SK-N-SH treated with all-trans-retinoic acid at 6 μM for 48 hours (cell line): ENCODE measurements at regions not wholly inside any gene's neighbourhood (a gene's known extent, or its start where the extent isn't known, plus 50 kb on each side); places are given as distances from the start of the nearest gene placed in this dataset.

Experiments
- ATAC-seq: fragments of 200-7000 bp; cut with Tn5 transposase; 3 replicates; pipeline ENCODE4 v1.9.1; 2020; ENCODE audit warnings: mild to moderate bottlenecking, moderate library complexity
- ARNTL ChIP-seq: fragments of 450-650 bp; formaldehyde crosslinking; IDR thresholded peaks from 2 replicates; pipeline ENCODE4 v1.5.0; 2020; ENCODE audit warnings: low read depth, mild to moderate bottlenecking, moderate library complexity, borderline replicate concordance
- CSDC2 ChIP-seq: fragments of 250-450 bp; sonication (Bioruptor Pico); IDR thresholded peaks from 2 replicates; pipeline ENCODE4 v1.5.0; 2020; ENCODE audit warnings: mild to moderate bottlenecking, moderate library complexity
- GLIS3 ChIP-seq: fragments of 250-450 bp; sonication (Bioruptor Pico); IDR thresholded peaks from 2 replicates; pipeline ENCODE4 v1.5.0; 2020; ENCODE audit warnings: mild to moderate bottlenecking, moderate library complexity
- ISL1 ChIP-seq: fragments of 250-450 bp; sonication (Bioruptor Pico); IDR thresholded peaks from 2 replicates; pipeline ENCODE4 v2.1.2; 2022; ENCODE audit warnings: mild to moderate bottlenecking, moderate library complexity
- OSR1 ChIP-seq: fragments of 250-450 bp; sonication (Bioruptor Pico); IDR thresholded peaks from 2 replicates; pipeline ENCODE4 v1.8.0; 2022; ENCODE audit warnings: moderate library complexity, mild to moderate bottlenecking, inconsistent platforms
- PPARA ChIP-seq: fragments of 250-450 bp; sonication (Bioruptor Pico); IDR thresholded peaks from 2 replicates; pipeline ENCODE4 v1.5.0; 2020; ENCODE audit warnings: mild to moderate bottlenecking, borderline replicate concordance
- RARB ChIP-seq: fragments of 250-450 bp; sonication (Bioruptor Pico); IDR thresholded peaks from 2 replicates; pipeline ENCODE4 v1.8.0; 2021; ENCODE audit warnings: mild to moderate bottlenecking, moderate library complexity
- TCF4 ChIP-seq: fragments of 250-450 bp; sonication (Bioruptor Pico); IDR thresholded peaks from 2 replicates; pipeline ENCODE4 v1.8.0; 2021; ENCODE audit warnings: mild to moderate bottlenecking, moderate library complexity, borderline replicate concordance
- TOX ChIP-seq: fragments of 250-450 bp; sonication (Bioruptor Pico); IDR thresholded peaks from 2 replicates; pipeline ENCODE4 v1.8.0; 2021; ENCODE audit warnings: mild to moderate bottlenecking, moderate library complexity, borderline replicate concordance
- ZC3H10 ChIP-seq: fragments of 250-450 bp; sonication (Bioruptor Pico); IDR thresholded peaks from 2 replicates; pipeline ENCODE4 v1.5.1; 2021; ENCODE audit warnings: mild to moderate bottlenecking, moderate library complexity
- ZFP3 ChIP-seq: fragments of 250-450 bp; sonication (Bioruptor Pico); IDR thresholded peaks from 2 replicates; pipeline ENCODE4 v1.5.0; 2020; ENCODE audit warnings: mild to moderate bottlenecking, moderate library complexity
- ZFP30 ChIP-seq: fragments of 450-650 bp; formaldehyde crosslinking; IDR thresholded peaks from 2 replicates; pipeline ENCODE4 v1.5.0; 2022; ENCODE audit warnings: mild to moderate bottlenecking, moderate library complexity
- ZNF565 ChIP-seq: fragments of 450-650 bp; formaldehyde crosslinking; conservative IDR thresholded peaks from 2 replicates; pipeline ENCODE4 v1.5.0; 2020; ENCODE audit warnings: low read depth, mild to moderate bottlenecking, moderate library complexity
- ZNF70 ChIP-seq: fragments of 450-650 bp; formaldehyde crosslinking; IDR thresholded peaks from 2 replicates; pipeline ENCODE4 v1.5.0; 2020; ENCODE audit warnings: mild to moderate bottlenecking, moderate library complexity
- ZNF8 ChIP-seq: fragments of 450-650 bp; formaldehyde crosslinking; IDR thresholded peaks from 2 replicates; pipeline ENCODE4 v1.5.0; 2020; ENCODE audit warnings: mild to moderate bottlenecking, moderate library complexity
- TF ChIP-seq, protein P1 (sequence below): fragments of 250-450 bp; sonication (Bioruptor Pico); IDR thresholded peaks from 2 replicates; pipeline ENCODE4 v1.8.0; 2021; ENCODE audit warnings: low read depth, mild to moderate bottlenecking, moderate library complexity, borderline replicate concordance
- TF ChIP-seq, protein P2 (sequence below): fragments of 250-450 bp; sonication (Bioruptor Pico); IDR thresholded peaks from 2 replicates; pipeline ENCODE4 v1.5.1; 2021; ENCODE audit warnings: mild to moderate bottlenecking, moderate library complexity
- TF ChIP-seq, protein P3 (sequence below): fragments of 250-450 bp; sonication (Bioruptor Pico); IDR thresholded peaks from 2 replicates; pipeline ENCODE4 v1.8.0; 2020; ENCODE audit warnings: mild to moderate bottlenecking, moderate library complexity, borderline replicate concordance
- TF ChIP-seq, protein P4 (sequence below): fragments of 250-450 bp; sonication (Bioruptor Pico); IDR thresholded peaks from 2 replicates; pipeline ENCODE4 v1.5.0; 2020; ENCODE audit warnings: mild to moderate bottlenecking, moderate library complexity

DNA sequence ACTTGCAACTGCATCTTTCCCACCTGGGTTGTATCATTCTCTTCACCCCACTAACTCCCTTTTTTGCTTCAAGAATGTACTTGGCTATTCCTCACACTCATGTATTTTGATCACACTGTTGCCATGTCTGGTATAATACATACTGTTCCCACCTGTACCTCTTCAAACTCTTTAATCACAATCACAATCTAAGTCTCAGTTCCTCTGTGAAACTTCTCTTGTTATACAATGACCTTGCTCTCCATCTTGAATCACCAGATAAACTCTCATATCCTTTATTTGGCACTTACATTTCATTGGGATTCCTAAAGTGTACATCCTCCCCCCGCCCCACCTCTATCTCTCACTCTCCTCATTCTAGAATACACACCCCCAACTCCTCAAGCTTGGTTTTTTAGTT lies 516.0 kb upstream of the CHORDC1 start:
- ATAC-seq: no peak

DNA sequence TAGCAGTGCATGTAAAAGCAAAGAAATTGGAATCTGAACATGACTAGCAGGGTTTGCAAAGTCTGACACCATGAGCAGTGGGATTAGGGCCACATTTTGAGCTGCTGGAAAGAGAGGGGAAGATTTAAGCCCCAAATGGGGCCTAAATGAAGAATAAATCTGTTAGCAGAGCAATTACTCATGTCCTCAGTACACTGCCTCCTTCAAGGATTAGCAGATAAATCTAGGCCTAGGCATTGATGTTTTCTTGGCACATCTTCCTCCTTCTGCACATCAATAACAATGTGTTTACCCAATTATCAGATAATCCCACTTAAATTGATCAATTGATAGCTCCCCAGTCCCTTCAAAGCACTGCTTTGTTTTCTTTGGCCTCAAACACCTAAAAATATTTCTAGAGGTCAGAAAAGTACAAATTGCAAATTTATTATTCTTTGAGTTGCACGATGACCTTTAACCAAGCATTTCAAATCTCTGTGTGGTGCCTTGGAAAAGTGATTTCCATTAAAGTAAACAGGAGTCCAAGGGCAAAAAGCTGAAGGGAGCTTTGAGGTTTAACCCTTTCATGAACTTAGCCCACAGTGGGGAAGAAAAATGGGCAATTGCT lies 514.7 kb upstream of the CHORDC1 start:
- TF ChIP-seq TCF4 (CRISPR knock-in tag): no peak
- ATAC-seq: no peak

More for the DNA sequence above, 516.0 kb upstream of the CHORDC1 start:
- TF ChIP-seq ZNF565 (no peak), ZC3H10 (CRISPR knock-in tag) (no peak), ZNF8 (CRISPR knock-in tag) (no peak), RARB (CRISPR knock-in tag) (no peak)
- TF ChIP-seq, protein P1, sequence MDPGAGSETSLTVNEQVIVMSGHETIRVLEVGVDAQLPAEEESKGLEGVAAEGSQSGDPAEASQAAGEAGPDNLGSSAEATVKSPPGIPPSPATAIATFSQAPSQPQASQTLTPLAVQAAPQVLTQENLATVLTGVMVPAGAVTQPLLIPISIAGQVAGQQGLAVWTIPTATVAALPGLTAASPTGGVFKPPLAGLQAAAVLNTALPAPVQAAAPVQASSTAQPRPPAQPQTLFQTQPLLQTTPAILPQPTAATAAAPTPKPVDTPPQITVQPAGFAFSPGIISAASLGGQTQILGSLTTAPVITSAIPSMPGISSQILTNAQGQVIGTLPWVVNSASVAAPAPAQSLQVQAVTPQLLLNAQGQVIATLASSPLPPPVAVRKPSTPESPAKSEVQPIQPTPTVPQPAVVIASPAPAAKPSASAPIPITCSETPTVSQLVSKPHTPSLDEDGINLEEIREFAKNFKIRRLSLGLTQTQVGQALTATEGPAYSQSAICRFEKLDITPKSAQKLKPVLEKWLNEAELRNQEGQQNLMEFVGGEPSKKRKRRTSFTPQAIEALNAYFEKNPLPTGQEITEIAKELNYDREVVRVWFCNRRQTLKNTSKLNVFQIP (CRISPR knock-in tag): no peak

DNA sequence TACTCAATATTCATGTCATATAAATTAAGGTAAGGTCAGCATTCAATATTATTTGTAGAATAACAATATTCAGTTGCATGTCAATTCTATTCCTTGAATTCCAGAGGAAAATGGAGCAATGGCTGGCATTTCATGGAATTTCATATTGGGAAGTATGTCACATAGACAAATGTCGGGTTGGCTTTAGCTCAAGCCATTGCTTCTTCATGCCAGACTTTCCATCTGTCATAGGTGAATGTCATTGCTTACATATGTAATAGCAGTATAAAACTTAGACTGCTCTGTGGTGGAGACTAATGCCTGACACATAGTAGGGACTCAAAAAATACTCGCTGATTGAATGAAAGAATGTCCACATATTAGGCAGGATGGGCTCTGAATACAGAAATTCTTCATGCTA lies 509.6 kb upstream of the CHORDC1 start:
- ATAC-seq: no peak
- TF ChIP-seq ZFP3 (CRISPR knock-in tag) (no peak), ZNF8 (CRISPR knock-in tag) (no peak), CSDC2 (no peak), ARNTL (CRISPR knock-in tag) (no peak), RARB (CRISPR knock-in tag) (no peak), TOX (CRISPR knock-in tag) (no peak), ISL1 (no peak), ZC3H10 (CRISPR knock-in tag) (no peak), ZNF70 (CRISPR knock-in tag) (no peak), ZNF565 (no peak)
- TF ChIP-seq, protein P1 (CRISPR knock-in tag): no peak
- TF ChIP-seq, protein P2, sequence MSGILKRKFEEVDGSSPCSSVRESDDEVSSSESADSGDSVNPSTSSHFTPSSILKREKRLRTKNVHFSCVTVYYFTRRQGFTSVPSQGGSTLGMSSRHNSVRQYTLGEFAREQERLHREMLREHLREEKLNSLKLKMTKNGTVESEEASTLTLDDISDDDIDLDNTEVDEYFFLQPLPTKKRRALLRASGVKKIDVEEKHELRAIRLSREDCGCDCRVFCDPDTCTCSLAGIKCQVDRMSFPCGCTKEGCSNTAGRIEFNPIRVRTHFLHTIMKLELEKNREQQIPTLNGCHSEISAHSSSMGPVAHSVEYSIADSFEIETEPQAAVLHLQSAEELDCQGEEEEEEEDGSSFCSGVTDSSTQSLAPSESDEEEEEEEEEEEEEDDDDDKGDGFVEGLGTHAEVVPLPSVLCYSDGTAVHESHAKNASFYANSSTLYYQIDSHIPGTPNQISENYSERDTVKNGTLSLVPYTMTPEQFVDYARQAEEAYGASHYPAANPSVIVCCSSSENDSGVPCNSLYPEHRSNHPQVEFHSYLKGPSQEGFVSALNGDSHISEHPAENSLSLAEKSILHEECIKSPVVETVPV (CRISPR knock-in tag): no peak

DNA sequence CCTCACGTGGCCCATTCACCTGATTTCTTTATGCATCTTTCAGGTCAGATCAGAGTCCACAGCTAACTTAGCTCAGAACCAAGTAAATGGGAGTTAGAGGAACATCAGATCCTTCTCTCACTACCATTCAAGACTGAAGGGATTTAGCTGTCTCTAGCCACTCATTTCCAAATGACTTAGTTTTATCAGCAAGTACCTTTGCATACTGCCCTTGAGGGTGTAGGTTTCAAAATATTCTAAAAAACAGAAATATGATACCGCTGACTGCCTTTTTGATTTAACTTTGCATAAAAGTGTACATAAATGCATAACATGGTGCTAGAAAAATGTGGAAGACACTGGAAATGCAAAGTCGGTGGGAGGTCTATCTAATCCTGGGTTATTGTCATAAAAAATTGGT lies 500.6 kb upstream of the CHORDC1 start:
- TF ChIP-seq PPARA (CRISPR knock-in tag): no peak
- no peak for TF ChIP-seq ZFP30 (CRISPR knock-in tag)
- TF ChIP-seq ARNTL (CRISPR knock-in tag): no peak
- TF ChIP-seq, protein P1 (CRISPR knock-in tag): no peak
- no peak for TF ChIP-seq GLIS3
- TF ChIP-seq, protein P3, sequence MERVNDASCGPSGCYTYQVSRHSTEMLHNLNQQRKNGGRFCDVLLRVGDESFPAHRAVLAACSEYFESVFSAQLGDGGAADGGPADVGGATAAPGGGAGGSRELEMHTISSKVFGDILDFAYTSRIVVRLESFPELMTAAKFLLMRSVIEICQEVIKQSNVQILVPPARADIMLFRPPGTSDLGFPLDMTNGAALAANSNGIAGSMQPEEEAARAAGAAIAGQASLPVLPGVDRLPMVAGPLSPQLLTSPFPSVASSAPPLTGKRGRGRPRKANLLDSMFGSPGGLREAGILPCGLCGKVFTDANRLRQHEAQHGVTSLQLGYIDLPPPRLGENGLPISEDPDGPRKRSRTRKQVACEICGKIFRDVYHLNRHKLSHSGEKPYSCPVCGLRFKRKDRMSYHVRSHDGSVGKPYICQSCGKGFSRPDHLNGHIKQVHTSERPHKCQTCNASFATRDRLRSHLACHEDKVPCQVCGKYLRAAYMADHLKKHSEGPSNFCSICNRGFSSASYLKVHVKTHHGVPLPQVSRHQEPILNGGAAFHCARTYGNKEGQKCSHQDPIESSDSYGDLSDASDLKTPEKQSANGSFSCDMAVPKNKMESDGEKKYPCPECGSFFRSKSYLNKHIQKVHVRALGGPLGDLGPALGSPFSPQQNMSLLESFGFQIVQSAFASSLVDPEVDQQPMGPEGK (CRISPR knock-in tag): no peak
- TF ChIP-seq ZNF8 (CRISPR knock-in tag): no peak
- TF ChIP-seq TCF4 (CRISPR knock-in tag): no peak
- TF ChIP-seq ZNF70 (CRISPR knock-in tag): no peak
- TF ChIP-seq CSDC2: no peak
- TF ChIP-seq, protein P2 (CRISPR knock-in tag): no peak
- no peak for TF ChIP-seq OSR1 (CRISPR knock-in tag)
- TF ChIP-seq ZC3H10 (CRISPR knock-in tag): no peak
- TF ChIP-seq, protein P4, sequence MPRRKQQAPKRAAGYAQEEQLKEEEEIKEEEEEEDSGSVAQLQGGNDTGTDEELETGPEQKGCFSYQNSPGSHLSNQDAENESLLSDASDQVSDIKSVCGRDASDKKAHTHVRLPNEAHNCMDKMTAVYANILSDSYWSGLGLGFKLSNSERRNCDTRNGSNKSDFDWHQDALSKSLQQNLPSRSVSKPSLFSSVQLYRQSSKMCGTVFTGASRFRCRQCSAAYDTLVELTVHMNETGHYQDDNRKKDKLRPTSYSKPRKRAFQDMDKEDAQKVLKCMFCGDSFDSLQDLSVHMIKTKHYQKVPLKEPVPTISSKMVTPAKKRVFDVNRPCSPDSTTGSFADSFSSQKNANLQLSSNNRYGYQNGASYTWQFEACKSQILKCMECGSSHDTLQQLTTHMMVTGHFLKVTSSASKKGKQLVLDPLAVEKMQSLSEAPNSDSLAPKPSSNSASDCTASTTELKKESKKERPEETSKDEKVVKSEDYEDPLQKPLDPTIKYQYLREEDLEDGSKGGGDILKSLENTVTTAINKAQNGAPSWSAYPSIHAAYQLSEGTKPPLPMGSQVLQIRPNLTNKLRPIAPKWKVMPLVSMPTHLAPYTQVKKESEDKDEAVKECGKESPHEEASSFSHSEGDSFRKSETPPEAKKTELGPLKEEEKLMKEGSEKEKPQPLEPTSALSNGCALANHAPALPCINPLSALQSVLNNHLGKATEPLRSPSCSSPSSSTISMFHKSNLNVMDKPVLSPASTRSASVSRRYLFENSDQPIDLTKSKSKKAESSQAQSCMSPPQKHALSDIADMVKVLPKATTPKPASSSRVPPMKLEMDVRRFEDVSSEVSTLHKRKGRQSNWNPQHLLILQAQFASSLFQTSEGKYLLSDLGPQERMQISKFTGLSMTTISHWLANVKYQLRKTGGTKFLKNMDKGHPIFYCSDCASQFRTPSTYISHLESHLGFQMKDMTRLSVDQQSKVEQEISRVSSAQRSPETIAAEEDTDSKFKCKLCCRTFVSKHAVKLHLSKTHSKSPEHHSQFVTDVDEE (CRISPR knock-in tag): no peak
- TF ChIP-seq, all 23 proteins: peak for 0
- no peak for ATAC-seq
